HEK293T (cell line): ENCODE measurements at regions not wholly inside any gene's neighbourhood (a gene's known extent, or its start where the extent isn't known, plus 50 kb on each side); places are given as distances from the start of the nearest gene placed in this dataset.

Source experiments
- ARNT ChIP-seq: fragments of 450-650 bp; IDR thresholded peaks from 2 replicates; pipeline ENCODE4 v1.6.1; 2017; ENCODE audit warnings: mild to moderate bottlenecking
- BHLHE40 ChIP-seq: fragments of 450-650 bp; IDR thresholded peaks from 2 replicates; pipeline ENCODE4 v1.6.1; 2016; ENCODE audit warnings: mild to moderate bottlenecking, moderate library complexity, borderline replicate concordance
- CTBP1 ChIP-seq: fragments of 450-650 bp; IDR thresholded peaks from 2 replicates; pipeline ENCODE4 v1.6.1; 2016; ENCODE audit warnings: borderline replicate concordance
- ELF4 ChIP-seq: fragments of 450-650 bp; IDR thresholded peaks from 2 replicates; pipeline ENCODE4 v1.6.1; 2017; ENCODE audit warnings: antibody characterized with exemption
- FOXK2 ChIP-seq: fragments of 450-650 bp; IDR thresholded peaks from 2 replicates; pipeline ENCODE4 v1.6.1; 2016; ENCODE audit warnings: mild to moderate bottlenecking
- FOXM1 ChIP-seq: fragments of 450-650 bp; IDR thresholded peaks from 2 replicates; pipeline ENCODE4 v1.6.1; 2017; ENCODE audit warnings: mild to moderate bottlenecking, borderline replicate concordance
- LEF1 ChIP-seq: fragments of 450-650 bp; IDR thresholded peaks from 2 replicates; pipeline ENCODE4 v1.6.1; 2017; ENCODE audit warnings: mild to moderate bottlenecking, borderline replicate concordance
- NFRKB ChIP-seq: fragments of 450-650 bp; IDR thresholded peaks from 2 replicates; pipeline ENCODE4 v1.6.1; 2016; ENCODE audit warnings: mild to moderate bottlenecking, moderate library complexity
- SP1 ChIP-seq: fragments of 450-650 bp; IDR thresholded peaks from 2 replicates; pipeline ENCODE4 v1.6.1; 2017
- SUZ12 ChIP-seq: fragments of 450-650 bp; IDR thresholded peaks from 2 replicates; pipeline ENCODE4 v1.6.1; 2016; ENCODE audit warnings: mild to moderate bottlenecking
- ZNF384 ChIP-seq: fragments of 450-650 bp; IDR thresholded peaks from 2 replicates; pipeline ENCODE4 v1.6.1; 2016
- TF ChIP-seq, protein P1 (sequence below): fragments of 450-650 bp; IDR thresholded peaks from 2 replicates; pipeline ENCODE4 v1.6.1; 2016

DNA sequence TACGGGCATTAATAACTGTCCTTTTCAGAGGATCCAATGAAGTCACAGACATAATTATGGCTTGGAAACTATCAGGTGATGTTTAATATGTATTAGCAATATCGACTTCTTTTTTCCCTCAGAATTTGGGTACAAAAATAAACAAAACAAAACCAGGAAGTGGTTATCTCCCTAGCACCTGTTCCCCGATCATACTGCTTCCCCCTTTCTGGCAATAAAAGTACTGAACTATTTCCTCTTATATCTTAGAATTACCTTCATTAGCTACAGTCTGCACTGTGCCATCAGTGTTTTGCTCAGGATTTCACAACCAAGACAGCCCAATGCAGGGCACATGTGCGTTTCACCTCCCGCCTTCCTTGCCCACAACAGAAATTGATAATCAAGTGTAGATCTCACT lies 216.9 kb upstream of the BTBD3 start:
- TF ChIP-seq FOXM1, result no peak
- no peak for TF ChIP-seq SP1
- no peak for TF ChIP-seq ARNT
- TF ChIP-seq ZNF384, result no peak
- TF ChIP-seq ELF4, result no peak
- TF ChIP-seq FOXK2, result no peak
- TF ChIP-seq SUZ12, result no peak
- TF ChIP-seq, protein P1, sequence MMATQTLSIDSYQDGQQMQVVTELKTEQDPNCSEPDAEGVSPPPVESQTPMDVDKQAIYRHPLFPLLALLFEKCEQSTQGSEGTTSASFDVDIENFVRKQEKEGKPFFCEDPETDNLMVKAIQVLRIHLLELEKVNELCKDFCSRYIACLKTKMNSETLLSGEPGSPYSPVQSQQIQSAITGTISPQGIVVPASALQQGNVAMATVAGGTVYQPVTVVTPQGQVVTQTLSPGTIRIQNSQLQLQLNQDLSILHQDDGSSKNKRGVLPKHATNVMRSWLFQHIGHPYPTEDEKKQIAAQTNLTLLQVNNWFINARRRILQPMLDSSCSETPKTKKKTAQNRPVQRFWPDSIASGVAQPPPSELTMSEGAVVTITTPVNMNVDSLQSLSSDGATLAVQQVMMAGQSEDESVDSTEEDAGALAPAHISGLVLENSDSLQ, result no peak
- TF ChIP-seq LEF1, result no peak
- no peak for TF ChIP-seq NFRKB
- TF ChIP-seq CTBP1, result no peak
- no peak for TF ChIP-seq BHLHE40
